IMR-90 (cell line): ENCODE measurements at regions not wholly inside any gene's neighbourhood (a gene's known extent, or its start where the extent isn't known, plus 50 kb on each side); places are given as distances from the start of the nearest gene placed in this dataset.

Source experiments
- ATAC-seq: fragments of 200-7000 bp; cut with Tn5 transposase; 2 replicates; pipeline ENCODE4 v1.9.1; 2020; ENCODE audit warnings: low read depth, mild to moderate bottlenecking, moderate library complexity
- BruUV-seq: library from RNA; stranded (reverse); fragments of 400-500 nt; replicated peaks from 2 replicates; lab custom pipeline; 2021; lab: Mats Ljungman, UMichigan
- CTCF ChIA-PET: fragments of 300-600 bp; formaldehyde crosslinking; extraction: SDS; loops from one replicate; lab custom pipeline; 2021; ENCODE audit warnings: antibody characterized with exemption; lab: Yijun Ruan, JAX
- POLR2A ChIA-PET: fragments of 300-600 bp; sonication (Branson Sonifier 250); formaldehyde crosslinking; loops from one replicate; lab custom pipeline; 2022; ENCODE audit warnings: antibody characterized with exemption; ENCODE audit not compliant: unreplicated experiment; lab: Charles Lee
- DNase-seq: peaks from one replicate; pipeline ENCODE4 v3.0.0; 2013
- H2AFZ ChIP-seq: replicated peaks from 2 replicates; pipeline ENCODE3; 2013; ENCODE audit warnings: low read length, mild to moderate bottlenecking; ENCODE audit not compliant: poor library complexity
- H2AK5ac ChIP-seq: 2 replicates; pipeline ENCODE4 v1.6.1; 2013; ENCODE audit warnings: low read depth, low read length, inconsistent platforms
- H2AK9ac ChIP-seq: replicated peaks from 2 replicates; pipeline ENCODE3; 2013; ENCODE audit warnings: mild to moderate bottlenecking, low read depth, low read length, moderate library complexity; ENCODE audit not compliant: poor library complexity
- H2BK120ac ChIP-seq: 2 replicates; pipeline ENCODE4 v1.6.1; 2013; ENCODE audit warnings: low read depth, low read length, inconsistent platforms
- H2BK15ac ChIP-seq: 3 replicates; pipeline ENCODE4 v1.6.1; 2013; ENCODE audit warnings: low read depth, low read length, inconsistent platforms
- H2BK20ac ChIP-seq: 2 replicates; pipeline ENCODE4 v1.6.1; 2013; ENCODE audit warnings: low read depth, mild to moderate bottlenecking, inconsistent platforms, low read length, moderate library complexity
- H2BK5ac ChIP-seq: 2 replicates; pipeline ENCODE4 v1.6.1; 2013; ENCODE audit warnings: mild to moderate bottlenecking, low read depth, low read length, inconsistent platforms; ENCODE audit not compliant: poor library complexity, severe bottlenecking
- H3K14ac ChIP-seq: replicated peaks from 2 replicates; pipeline ENCODE4 v1.6.1; 2013; ENCODE audit warnings: low read depth, low read length, inconsistent platforms
- H3K18ac ChIP-seq: 2 replicates; pipeline ENCODE4 v1.6.1; 2013; ENCODE audit warnings: low read depth, low read length, control low read depth
- H3K23ac ChIP-seq: 2 replicates; pipeline ENCODE4 v1.6.1; 2013; ENCODE audit warnings: low read depth, low read length, inconsistent platforms
- H3K27ac ChIP-seq: 2 replicates; pipeline ENCODE4 v1.5.1; 2013; ENCODE audit warnings: mild to moderate bottlenecking, control low read depth, low read length; ENCODE audit not compliant: insufficient read depth
- H3K27me3 ChIP-seq: 2 replicates; pipeline ENCODE4 v1.6.1; 2013; ENCODE audit warnings: low read length; ENCODE audit not compliant: control insufficient read depth, insufficient read depth
- H3K36me3 ChIP-seq: 2 replicates; pipeline ENCODE4 v1.6.1; 2013; ENCODE audit warnings: low read length, mixed read lengths; ENCODE audit not compliant: control insufficient read depth, insufficient read depth
- H3K4ac ChIP-seq: 2 replicates; pipeline ENCODE4 v1.6.1; 2013; ENCODE audit warnings: low read depth, low read length, inconsistent platforms
- H3K4me1 ChIP-seq: 2 replicates; pipeline ENCODE4 v1.6.1; 2013; ENCODE audit warnings: low read length, mixed read lengths; ENCODE audit not compliant: control insufficient read depth, insufficient read depth
- H3K4me2 ChIP-seq: 2 replicates; pipeline ENCODE4 v1.6.1; 2013; ENCODE audit warnings: low read depth, mild to moderate bottlenecking, control low read depth, low read length, moderate library complexity
- H3K4me3 ChIP-seq: 2 replicates; pipeline ENCODE4 v1.5.1; 2013; ENCODE audit warnings: low read depth, mild to moderate bottlenecking, control low read depth, low read length, moderate library complexity; ENCODE audit not compliant: insufficient read depth
- H3K56ac ChIP-seq: 2 replicates; pipeline ENCODE4 v1.6.1; 2013; ENCODE audit warnings: low read length, inconsistent platforms; ENCODE audit not compliant: insufficient read depth; ENCODE audit errors: extremely low read depth
- H3K79me1 ChIP-seq, 2 experiments: 2 replicates each; pipeline ENCODE4 v1.6.1; 2013; ENCODE audit warnings: low read length in 2 of 2, inconsistent platforms in 1 of 2, low read depth in 1 of 2
- H3K9ac ChIP-seq: 2 replicates; pipeline ENCODE4 v1.6.1; 2013; ENCODE audit warnings: low read depth, low read length, control low read depth
- H3K9me1 ChIP-seq: 2 replicates; pipeline ENCODE4 v1.6.1; 2013; ENCODE audit warnings: low read length, inconsistent platforms; ENCODE audit not compliant: insufficient read depth
- H3K9me3 ChIP-seq: 2 replicates; pipeline ENCODE4 v1.6.1; 2013; ENCODE audit warnings: low read length; ENCODE audit not compliant: control insufficient read depth, insufficient read depth
- H4K20me1 ChIP-seq: 2 replicates; pipeline ENCODE4 v1.6.1; 2013; ENCODE audit warnings: low read length, inconsistent platforms; ENCODE audit not compliant: insufficient read depth
- H4K5ac ChIP-seq: 2 replicates; pipeline ENCODE4 v1.6.1; 2013; ENCODE audit warnings: mild to moderate bottlenecking, low read depth, low read length, control low read depth
- H4K8ac ChIP-seq, 2 experiments: 2 replicates each; pipeline ENCODE4 v1.6.1; 2013; ENCODE audit warnings: low read depth in 2 of 2, low read length in 2 of 2, control low read depth in 1 of 2, inconsistent platforms in 1 of 2
- H4K91ac ChIP-seq: 2 replicates; pipeline ENCODE4 v1.6.1; 2013; ENCODE audit warnings: low read depth, low read length, inconsistent platforms; ENCODE audit not compliant: insufficient read depth
- CEBPB ChIP-seq: IDR thresholded peaks from 2 replicates; pipeline ENCODE4 v1.6.1; 2012; ENCODE audit warnings: low read depth, low read length, improper control_type of control experiment
- CTCF ChIP-seq: conservative IDR thresholded peaks from 2 replicates; pipeline ENCODE4 v1.5.1; 2012; ENCODE audit warnings: mild to moderate bottlenecking, low read depth, low read length, improper control_type of control experiment
- ELK1 ChIP-seq: fragments of 150-350 bp; IDR thresholded peaks from 2 replicates; pipeline ENCODE4 v1.6.1; 2016; ENCODE audit warnings: low read depth, mild to moderate bottlenecking, low read length, moderate library complexity, borderline replicate concordance
- MAFK ChIP-seq: IDR thresholded peaks from 2 replicates; pipeline ENCODE4 v1.6.1; 2012; ENCODE audit warnings: low read depth, low read length, improper control_type of control experiment
- POLR2A ChIP-seq: IDR thresholded peaks from 2 replicates; pipeline ENCODE4 v1.6.1; 2012; ENCODE audit warnings: mild to moderate bottlenecking, low read depth, low read length
- RAD21 ChIP-seq: IDR thresholded peaks from 2 replicates; pipeline ENCODE4 v1.6.1; 2012; ENCODE audit warnings: low read length, improper control_type of control experiment
- RFX5 ChIP-seq: IDR thresholded peaks from 2 replicates; pipeline ENCODE4 v1.8.0; 2012; ENCODE audit warnings: low read depth, mild to moderate bottlenecking, low read length, moderate library complexity
- USF2 ChIP-seq: fragments of 150-350 bp; IDR thresholded peaks from 2 replicates; pipeline ENCODE4 v1.6.1; 2017; ENCODE audit warnings: mild to moderate bottlenecking, antibody characterized with exemption, low read length, low read depth
- WGBS, 2 experiments: methylation state at CpG; one replicate each; pipeline versions ENCODE4 v1.1.5 to v1.1.7; 2013; ENCODE audit warnings: missing lambda C conversion rate in 2 of 2; ENCODE audit not compliant: insufficient read length in 1 of 2; ENCODE audit errors: extremely low coverage in 2 of 2; 5-methylcytosine and 5-hydroxymethylcytosine counted together
- dilution Hi-C: fragments of 300-500 bp; cut with HindIII; formaldehyde crosslinking; loops from one replicate; pipeline ENCODE4 v1.14.3; 2018; ENCODE audit warnings: low sequenced_read_pairs; ENCODE audit not compliant: unreplicated experiment
- in situ Hi-C: fragments of 300-500 bp; cut with MboI; formaldehyde crosslinking; loops from 3 replicates; pipeline ENCODE4 v1.14.3; 2019; ENCODE audit warnings: low sequenced_read_pairs, inconsistent platforms, mixed read lengths
- intact Hi-C: fragments of 100-400 bp; cut with micrococcal nuclease; formaldehyde crosslinking; loops from 2 replicates; pipeline ENCODE4 v1.10.0; 2022

- DNase-seq (no peak), ATAC-seq (no peak)
- WGBS, 2 experiments, result no CpG with 5 or more reads among the region's 4 CpGs
- Histone ChIP-seq H2AK5ac (no peak overlapping the region), H2BK15ac (no peak overlapping the region), H2BK5ac (no peak overlapping the region), H2AK9ac (no peak overlapping the region), H3K56ac (no peak overlapping the region), H3K4me2 (no peak overlapping the region), H3K4me3 (no peak overlapping the region), H3K14ac (no peak overlapping the region), H3K27ac (no peak overlapping the region), H2AFZ (no peak overlapping the region), H2BK20ac (no peak overlapping the region), H3K36me3 (no peaks in the 10 kb centered on the region), H4K8ac (no peak overlapping the region), H3K9me1 (no peaks in the 10 kb centered on the region), H4K5ac (no peak overlapping the region), H3K18ac (no peak overlapping the region), H3K9me3 (no peaks in the 10 kb centered on the region), H3K9ac (no peak overlapping the region), H3K79me1 (no peaks in the 10 kb centered on the region), H3K23ac (no peak overlapping the region), H2BK120ac (no peak overlapping the region), H3K4ac (no peak overlapping the region), H3K4me1 (no peaks in the 10 kb centered on the region), H3K27me3 (no peaks in the 10 kb centered on the region), H4K20me1 (no peaks in the 10 kb centered on the region), H4K91ac (no peak overlapping the region)
- dilution Hi-C loops (no loop called here), intact Hi-C loops (no loop called here), in situ Hi-C loops (no loop called here)
- TF ChIP-seq CTCF (no peak), ELK1 (no peak), RAD21 (no peak), CEBPB (no peak), MAFK (no peak), POLR2A (no peak), USF2 (no peak), RFX5 (no peak)
- CTCF ChIA-PET, result no interaction called here
- no TSS peak for BruUV-seq
- POLR2A ChIA-PET, result no interaction called here
Observed at GRCh38 chr2:41119489-41119888, 667.6 kb upstream of the SLC8A1 start.
